H9 (cell line): ENCODE measurements at regions not wholly inside any gene's neighbourhood (a gene's known extent, or its start where the extent isn't known, plus 50 kb on each side); places are given as distances from the start of the nearest gene placed in this dataset.

Experiments used
- DNase-seq: peaks from one replicate; pipeline ENCODE4 v3.0.0-alpha.2; 2017
- H2AFZ ChIP-seq: one replicate; pipeline ENCODE4 v1.6.1; 2013; ENCODE audit warnings: mild to moderate bottlenecking, low read length, control low read depth, moderate library complexity
- H2AK5ac ChIP-seq: 2 replicates; pipeline ENCODE4 v1.6.1; 2013; ENCODE audit warnings: low read length, control low read depth, mixed read lengths; ENCODE audit not compliant: insufficient read length
- H2BK120ac ChIP-seq: one replicate; pipeline ENCODE4 v1.6.1; 2013; ENCODE audit warnings: low read depth, mild to moderate bottlenecking, low read length, control low read depth, inconsistent platforms; ENCODE audit not compliant: poor library complexity, severe bottlenecking
- H2BK12ac ChIP-seq: 2 replicates; pipeline ENCODE4 v1.6.1; 2013; ENCODE audit warnings: low read length, control low read depth, mixed read lengths, low read depth; ENCODE audit not compliant: insufficient read length
- H2BK15ac ChIP-seq: 2 replicates; pipeline ENCODE4 v1.6.1; 2013; ENCODE audit warnings: low read depth, low read length, control low read depth
- H2BK20ac ChIP-seq: one replicate; pipeline ENCODE4 v1.6.1; 2013; ENCODE audit warnings: low read depth, mild to moderate bottlenecking, low read length, control low read depth, inconsistent platforms; ENCODE audit not compliant: poor library complexity, severe bottlenecking
- H2BK5ac ChIP-seq: 2 replicates; pipeline ENCODE4 v1.6.1; 2013; ENCODE audit warnings: low read length, control low read depth, mixed read lengths; ENCODE audit not compliant: insufficient read length
- H3K14ac ChIP-seq: 2 replicates; pipeline ENCODE4 v1.6.1; 2013; ENCODE audit warnings: low read length, control low read depth; ENCODE audit not compliant: insufficient read depth
- H3K18ac ChIP-seq: 2 replicates; pipeline ENCODE4 v1.6.1; 2013; ENCODE audit warnings: low read depth, mild to moderate bottlenecking, mixed read lengths, low read length, control low read depth; ENCODE audit not compliant: insufficient read length
- H3K23ac ChIP-seq: 2 replicates; pipeline ENCODE4 v1.6.1; 2013; ENCODE audit warnings: low read length, control low read depth, mixed read lengths, low read depth; ENCODE audit not compliant: insufficient read length
- H3K23me2 ChIP-seq: 2 replicates; pipeline ENCODE4 v1.6.1; 2013; ENCODE audit warnings: low read depth, mild to moderate bottlenecking, mixed read lengths, low read length, control low read depth; ENCODE audit not compliant: insufficient read length, poor library complexity, severe bottlenecking
- H3K27ac ChIP-seq: 2 replicates; pipeline ENCODE4 v1.5.1; 2013; ENCODE audit warnings: low read length, control low read depth, mixed read lengths, low read depth; ENCODE audit not compliant: insufficient read length
- H3K27me3 ChIP-seq: 2 replicates; pipeline ENCODE4 v1.6.1; 2013; ENCODE audit warnings: low read length, control low read depth, inconsistent platforms; ENCODE audit not compliant: insufficient read depth
- H3K4ac ChIP-seq: 2 replicates; pipeline ENCODE4 v1.6.1; 2013; ENCODE audit warnings: low read depth, mild to moderate bottlenecking, control low read depth, inconsistent platforms, low read length, moderate library complexity
- H3K4me1 ChIP-seq: 2 replicates; pipeline ENCODE4 v1.6.1; 2013; ENCODE audit warnings: low read length, control low read depth, inconsistent platforms; ENCODE audit not compliant: insufficient read depth
- H3K4me2 ChIP-seq: 2 replicates; pipeline ENCODE4 v1.6.1; 2013; ENCODE audit warnings: low read length, control low read depth, mixed read lengths; ENCODE audit not compliant: insufficient read length, insufficient read depth
- H3K56ac ChIP-seq: 2 replicates; pipeline ENCODE4 v1.6.1; 2013; ENCODE audit warnings: low read depth, mild to moderate bottlenecking, mixed read lengths, low read length, control low read depth; ENCODE audit not compliant: insufficient read length
- H3K79me1 ChIP-seq: 2 replicates; pipeline ENCODE4 v1.6.1; 2013; ENCODE audit warnings: low read depth, mild to moderate bottlenecking, moderate library complexity, low read length, control low read depth, inconsistent platforms; ENCODE audit not compliant: insufficient read depth, poor library complexity, severe bottlenecking
- H3K79me2 ChIP-seq: 2 replicates; pipeline ENCODE4 v1.6.1; 2013; ENCODE audit warnings: low read length, control low read depth, inconsistent platforms; ENCODE audit not compliant: insufficient read depth
- H3K9ac ChIP-seq: 2 replicates; pipeline ENCODE4 v1.6.1; 2013; ENCODE audit warnings: low read length, control low read depth, mixed read lengths; ENCODE audit not compliant: insufficient read length; ENCODE audit errors: extremely low read depth
- H3K9me3 ChIP-seq: one replicate; pipeline ENCODE4 v1.6.1; 2013; ENCODE audit warnings: low read depth, low read length, inconsistent platforms; ENCODE audit not compliant: control insufficient read depth
- H3T11ph ChIP-seq: one replicate; pipeline ENCODE4 v1.6.1; 2013; ENCODE audit warnings: mild to moderate bottlenecking, low read length, control low read depth, inconsistent platforms
- H4K20me1 ChIP-seq: one replicate; pipeline ENCODE4 v1.6.1; 2013; ENCODE audit not compliant: control insufficient read depth, insufficient read length, insufficient read depth
- H4K5ac ChIP-seq: 2 replicates; pipeline ENCODE4 v1.6.1; 2013; ENCODE audit warnings: low read depth, mild to moderate bottlenecking, mixed read lengths, low read length, control low read depth; ENCODE audit not compliant: insufficient read length
- H4K8ac ChIP-seq: replicated peaks from 2 replicates; pipeline ENCODE4 v1.6.1; 2013; ENCODE audit warnings: low read length, control low read depth, mixed read lengths, low read depth; ENCODE audit not compliant: insufficient read length
- H4K91ac ChIP-seq: 2 replicates; pipeline ENCODE4 v1.6.1; 2013; ENCODE audit warnings: low read depth, mild to moderate bottlenecking, moderate library complexity, mixed read lengths, low read length, control low read depth; ENCODE audit not compliant: insufficient read length
- H3K27ac Mint-ChIP-seq, 3 experiments: 2 replicates in 2 of 3; 3 replicates in 1 of 3; pipeline ENCODE4 v1.8.0; 2020 to 2021; ENCODE audit warnings: mixed read lengths in 3 of 3, mild to moderate bottlenecking in 1 of 3, moderate library complexity in 1 of 3
- H3K27me3 Mint-ChIP-seq: 2 replicates; pipeline ENCODE4 v1.8.0; 2021; ENCODE audit warnings: low read depth, mild to moderate bottlenecking, moderate library complexity, mixed read lengths
- H3K36me3 Mint-ChIP-seq, 3 experiments: 2 replicates in 2 of 3; 3 replicates in 1 of 3; pipeline ENCODE4 v1.8.0; 2020 to 2021; ENCODE audit warnings: low read depth in 3 of 3, mixed read lengths in 3 of 3; ENCODE audit not compliant: insufficient read depth in 1 of 3
- H3K4me1 Mint-ChIP-seq, 2 experiments: 2 replicates each; pipeline ENCODE4 v1.8.0; 2020; ENCODE audit warnings: mixed read lengths in 2 of 2
- H3K4me3 Mint-ChIP-seq, 2 experiments: 2 replicates in 1 of 2; 3 replicates in 1 of 2; pipeline ENCODE4 v1.8.0; 2020 to 2021; ENCODE audit warnings: mild to moderate bottlenecking in 2 of 2, mixed read lengths in 2 of 2, moderate library complexity in 1 of 2
- H3K9me3 Mint-ChIP-seq, 2 experiments: 2 replicates in 1 of 2; 3 replicates in 1 of 2; pipeline ENCODE4 v1.8.0; 2020; ENCODE audit warnings: mild to moderate bottlenecking in 2 of 2, mixed read lengths in 2 of 2, moderate library complexity in 1 of 2
- WGBS: extraction: QIAGEN DNeasy Blood & Tissue Kit; methylation state at CpG from one replicate; pipeline ENCODE4 v1.1.7; 2013; ENCODE audit warnings: missing lambda C conversion rate, low lambda C conversion rate, mixed read lengths; ENCODE audit not compliant: insufficient read length; ENCODE audit errors: extremely low coverage; 5-methylcytosine and 5-hydroxymethylcytosine counted together
- TF ChIP-seq, protein P1 (sequence below): fragments of 200-600 bp; sonication (generic); conservative IDR thresholded peaks from 3 replicates; pipeline ENCODE4 v1.8.0; 2021; ENCODE audit warnings: antibody characterized with exemption, mild to moderate bottlenecking

DNA sequence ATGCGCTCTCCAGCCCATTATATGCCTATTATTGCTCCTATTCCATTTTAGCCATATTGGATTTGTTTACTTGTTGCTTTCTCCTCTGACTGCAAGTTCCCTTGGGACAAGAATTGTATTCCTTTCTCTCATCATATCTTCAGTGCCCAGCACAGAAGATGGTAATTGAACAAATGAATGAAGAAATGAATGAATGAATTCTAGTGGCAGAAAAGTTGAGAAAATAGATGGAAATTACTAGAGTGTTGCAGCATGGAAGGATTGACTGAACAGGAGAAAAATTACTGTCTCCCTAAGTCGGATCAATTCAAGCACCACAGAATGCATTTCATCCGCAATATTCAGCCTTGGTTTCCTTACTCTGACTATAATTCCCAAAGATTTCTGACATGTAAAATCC is 1243.2 kb downstream of the SORCS1 start:
- no peak overlapping the region for H2AFZ ChIP-seq
- no peak overlapping the region for H2BK12ac ChIP-seq
- H3K27ac Mint-ChIP-seq = no peak overlapping the region
- H4K91ac ChIP-seq = no peak overlapping the region
- no peaks in the 10 kb centered on the region for H3K23me2 ChIP-seq
- no peak overlapping the region for H4K8ac ChIP-seq
- peaks cover 18 to 29% of the 10 kb centered on the region in 2 experiments for H3K4me1 Mint-ChIP-seq
- H2BK5ac ChIP-seq = no peak overlapping the region
- no peak for DNase-seq
- no peak overlapping the region for H3K4me2 ChIP-seq
- H2BK15ac ChIP-seq = no peak overlapping the region
- no peak overlapping the region for H3K23ac ChIP-seq
- WGBS = no CpG with 5 or more reads among the region's 3 CpGs
- no peaks in the 10 kb centered on the region for H3K79me1 ChIP-seq
- H4K20me1 ChIP-seq = no peaks in the 10 kb centered on the region
- no peaks in the 10 kb centered on the region for H3K27me3 ChIP-seq
- no peak overlapping the region for H3K14ac ChIP-seq
- no peak overlapping the region for H3K56ac ChIP-seq
- no peak overlapping the region for H2BK20ac ChIP-seq
- no peaks in the 10 kb centered on the region for H3K9me3 Mint-ChIP-seq
- no peak overlapping the region for H2AK5ac ChIP-seq
- TF ChIP-seq, protein P1, sequence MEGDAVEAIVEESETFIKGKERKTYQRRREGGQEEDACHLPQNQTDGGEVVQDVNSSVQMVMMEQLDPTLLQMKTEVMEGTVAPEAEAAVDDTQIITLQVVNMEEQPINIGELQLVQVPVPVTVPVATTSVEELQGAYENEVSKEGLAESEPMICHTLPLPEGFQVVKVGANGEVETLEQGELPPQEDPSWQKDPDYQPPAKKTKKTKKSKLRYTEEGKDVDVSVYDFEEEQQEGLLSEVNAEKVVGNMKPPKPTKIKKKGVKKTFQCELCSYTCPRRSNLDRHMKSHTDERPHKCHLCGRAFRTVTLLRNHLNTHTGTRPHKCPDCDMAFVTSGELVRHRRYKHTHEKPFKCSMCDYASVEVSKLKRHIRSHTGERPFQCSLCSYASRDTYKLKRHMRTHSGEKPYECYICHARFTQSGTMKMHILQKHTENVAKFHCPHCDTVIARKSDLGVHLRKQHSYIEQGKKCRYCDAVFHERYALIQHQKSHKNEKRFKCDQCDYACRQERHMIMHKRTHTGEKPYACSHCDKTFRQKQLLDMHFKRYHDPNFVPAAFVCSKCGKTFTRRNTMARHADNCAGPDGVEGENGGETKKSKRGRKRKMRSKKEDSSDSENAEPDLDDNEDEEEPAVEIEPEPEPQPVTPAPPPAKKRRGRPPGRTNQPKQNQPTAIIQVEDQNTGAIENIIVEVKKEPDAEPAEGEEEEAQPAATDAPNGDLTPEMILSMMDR = no peak
- H3K4me3 Mint-ChIP-seq = no peak overlapping the region
- no peaks in the 10 kb centered on the region for H3K9me3 ChIP-seq
- no peaks in the 10 kb centered on the region for H3K4me1 ChIP-seq
- H2BK120ac ChIP-seq = no peak overlapping the region
- no peaks in the 10 kb centered on the region for H3K36me3 Mint-ChIP-seq
- H4K5ac ChIP-seq = no peak overlapping the region
- H3K27me3 Mint-ChIP-seq = no peaks in the 10 kb centered on the region
- H3K9ac ChIP-seq = no peak overlapping the region
- H3K4ac ChIP-seq = no peak overlapping the region
- H3K79me2 ChIP-seq = no peaks in the 10 kb centered on the region
- no peak overlapping the region for H3K18ac ChIP-seq
- no peak overlapping the region for H3T11ph ChIP-seq
- H3K27ac ChIP-seq = no peak overlapping the region
